ENCODE measurements at regions not wholly inside any gene's neighbourhood (a gene's known extent, or its start where the extent isn't known, plus 50 kb on each side); places are given as distances from the start of the nearest gene placed in this dataset.
"Not testable (repeated sequence)": the region's sequence is repeated elsewhere in the genome, so short reads cannot be mapped to it uniquely, and the experiment has no call there.

- DNase-seq, result not testable (repeated sequence)
These were observed 75.1 kb downstream of the LYZL1 start for GRCh38 chr10:29363930-29364329.

- not testable (repeated sequence) for DNase-seq
These were observed 77.3 kb downstream of the LYZL1 start for GRCh38 chr10:29366206-29366605.

GRCh38 chr10:29369419-29369818 is 80.5 kb downstream of the LYZL1 start:
- no peak for DNase-seq

- DNase-seq, result no peak
These were observed 81.5 kb downstream of the LYZL1 start for GRCh38 chr10:29370097-29371092.

- DNase-seq, result no peak
These were observed 84.0 kb downstream of the LYZL1 start for GRCh38 chr10:29372920-29373319.

GRCh38 chr10:29374162-29374561 is 85.3 kb downstream of the LYZL1 start:
- DNase-seq, result no peak

- DNase-seq, result no peak
These were observed 87.0 kb downstream of the LYZL1 start for GRCh38 chr10:29375888-29376287.

- peak in 1 of 2 experiments; percentile 2 for DNase-seq
These were observed 88.6 kb downstream of the LYZL1 start for GRCh38 chr10:29377333-29377961.

GRCh38 chr10:29378106-29378505 is 89.2 kb downstream of the LYZL1 start:
- no peak for DNase-seq

GRCh38 chr10:29379208-29379607 is 90.3 kb downstream of the LYZL1 start:
- DNase-seq, result no peak

- DNase-seq, result peak in 1 of 2 experiments; percentile 26
These were observed 91.1 kb downstream of the LYZL1 start for GRCh38 chr10:29379777-29380598.

GRCh38 chr10:29380599-29381511 is 92.0 kb downstream of the LYZL1 start:
- peak; percentile 56 to 84 for DNase-seq

- DNase-seq, result peak; percentile 19
These were observed 97.6 kb downstream of the LYZL1 start for GRCh38 chr10:29386342-29386999.

- peak; percentile 36 to 72 for DNase-seq
These were observed 98.4 kb downstream of the LYZL1 start for GRCh38 chr10:29387269-29387668.

- peak in 1 of 2 experiments; percentile 5 for DNase-seq
These were observed 99.2 kb downstream of the LYZL1 start for GRCh38 chr10:29388112-29388511.

GRCh38 chr10:29389493-29389892 is 100.6 kb downstream of the LYZL1 start:
- no peak for DNase-seq

GRCh38 chr10:29389935-29390334 is 101.1 kb downstream of the LYZL1 start:
- DNase-seq, result no peak

GRCh38 chr10:29392376-29393021 is 103.6 kb downstream of the LYZL1 start:
- peak; percentile 39 to 42 for DNase-seq

GRCh38 chr10:29394321-29394932 is 105.6 kb downstream of the LYZL1 start:
- DNase-seq, result no peak

GRCh38 chr10:29395409-29395808 is 106.5 kb downstream of the LYZL1 start:
- no peak for DNase-seq
